HFF-Myc (cell line): ENCODE measurements at regions not wholly inside any gene's neighbourhood (a gene's known extent, or its start where the extent isn't known, plus 50 kb on each side); places are given as distances from the start of the nearest gene placed in this dataset.

Experiments
- DNase-seq: peaks from one replicate; pipeline ENCODE4 v3.0.0-alpha.2; 2011; ENCODE audit warnings: low read depth; ENCODE audit errors: extremely low read depth
- H3K4me3 ChIP-seq: replicated peaks from 2 replicates; pipeline ENCODE4 v1.5.1; 2011; ENCODE audit warnings: low read depth, mild to moderate bottlenecking, control low read depth, low read length
- CTCF ChIP-seq: IDR thresholded peaks from 2 replicates; pipeline ENCODE4 v1.5.1; 2012; ENCODE audit warnings: mild to moderate bottlenecking, low read depth, low read length, control low read depth; ENCODE audit errors: missing control alignments

- no peak overlapping the region for H3K4me3 ChIP-seq
- no peak for TF ChIP-seq CTCF
- no peak for DNase-seq
These were observed 420.5 kb downstream of the MTX2 start for GRCh38 chr2:176689711-176690110.

- no peak for DNase-seq
- H3K4me3 ChIP-seq: no peak overlapping the region
- no peak for TF ChIP-seq CTCF
These were observed 422.2 kb downstream of the MTX2 start for GRCh38 chr2:176691471-176691870.

- DNase-seq: no peak
- no peak overlapping the region for H3K4me3 ChIP-seq
- TF ChIP-seq CTCF: no peak
These were observed 423.3 kb downstream of the MTX2 start for GRCh38 chr2:176692533-176692932.

- DNase-seq: no peak
- TF ChIP-seq CTCF: no peak
- H3K4me3 ChIP-seq: no peak overlapping the region
These were observed 429.9 kb downstream of the MTX2 start for GRCh38 chr2:176699098-176699497.

- DNase-seq: no peak
- H3K4me3 ChIP-seq: no peak overlapping the region
- no peak for TF ChIP-seq CTCF
These were observed 430.4 kb downstream of the MTX2 start for GRCh38 chr2:176699644-176700043.

GRCh38 chr2:176702131-176702530 lies 432.9 kb downstream of the MTX2 start:
- no peak for TF ChIP-seq CTCF
- H3K4me3 ChIP-seq: no peak overlapping the region
- DNase-seq: no peak

- TF ChIP-seq CTCF: no peak
- no peak for DNase-seq
- no peak overlapping the region for H3K4me3 ChIP-seq
These were observed 435.1 kb downstream of the MTX2 start for GRCh38 chr2:176704282-176704858.
